ENCODE measurements at regions not wholly inside any gene's neighbourhood (a gene's known extent, or its start where the extent isn't known, plus 50 kb on each side); places are given as distances from the start of the nearest gene placed in this dataset.
"Not testable (repeated sequence)": the region's sequence is repeated elsewhere in the genome, so short reads cannot be mapped to it uniquely, and the experiment has no call there.

GRCh38 chr18:43982582-43982981, 698.1 kb upstream of the SETBP1 start:
- no peak for DNase-seq (ENCODE audit: low spot score)

- not testable (repeated sequence) for DNase-seq (ENCODE audit: low spot score)
Observed at GRCh38 chr18:43987061-43987460, 693.6 kb upstream of the SETBP1 start.

GRCh38 chr18:43992741-43993140, 687.9 kb upstream of the SETBP1 start:
- DNase-seq (ENCODE audit: low spot score) = no peak

- no peak for DNase-seq (ENCODE audit: low spot score)
Observed at GRCh38 chr18:43994381-43994780, 686.3 kb upstream of the SETBP1 start.

- no peak for DNase-seq (ENCODE audit: low spot score)
Observed at GRCh38 chr18:44013871-44014270, 666.8 kb upstream of the SETBP1 start.

- peak; percentile 7 for DNase-seq (ENCODE audit: low spot score)
Observed at GRCh38 chr18:44025421-44025820, 655.3 kb upstream of the SETBP1 start.

GRCh38 chr18:44028109-44028508, 652.6 kb upstream of the SETBP1 start:
- DNase-seq (ENCODE audit: low spot score) = no peak

GRCh38 chr18:44031063-44031462, 649.6 kb upstream of the SETBP1 start:
- no peak for DNase-seq (ENCODE audit: low spot score)

- no peak for DNase-seq (ENCODE audit: low spot score)
Observed at GRCh38 chr18:44033144-44033701, 647.5 kb upstream of the SETBP1 start.

- no peak for DNase-seq (ENCODE audit: low spot score)
Observed at GRCh38 chr18:44035554-44035953, 645.1 kb upstream of the SETBP1 start.

- no peak for DNase-seq (ENCODE audit: low spot score)
Observed at GRCh38 chr18:44036501-44036900, 644.2 kb upstream of the SETBP1 start.

GRCh38 chr18:44039216-44039615, 641.5 kb upstream of the SETBP1 start:
- no peak for DNase-seq (ENCODE audit: low spot score)

- DNase-seq (ENCODE audit: low spot score) = no peak
Observed at GRCh38 chr18:44039826-44040225, 640.9 kb upstream of the SETBP1 start.

GRCh38 chr18:44041553-44041952, 639.1 kb upstream of the SETBP1 start:
- DNase-seq (ENCODE audit: low spot score) = no peak

- DNase-seq (ENCODE audit: low spot score) = no peak
Observed at GRCh38 chr18:44041961-44042360, 638.7 kb upstream of the SETBP1 start.

GRCh38 chr18:44046376-44046975, 634.2 kb upstream of the SETBP1 start:
- DNase-seq (ENCODE audit: low spot score) = no peak

GRCh38 chr18:44047585-44047984, 633.1 kb upstream of the SETBP1 start:
- no peak for DNase-seq (ENCODE audit: low spot score)

GRCh38 chr18:44048435-44048834, 632.3 kb upstream of the SETBP1 start:
- DNase-seq (ENCODE audit: low spot score) = no peak

GRCh38 chr18:44048846-44049245, 631.8 kb upstream of the SETBP1 start:
- no peak for DNase-seq (ENCODE audit: low spot score)

- DNase-seq (ENCODE audit: low spot score) = no peak
Observed at GRCh38 chr18:44051026-44051425, 629.7 kb upstream of the SETBP1 start.

- no peak for DNase-seq (ENCODE audit: low spot score)
Observed at GRCh38 chr18:44054514-44054913, 626.2 kb upstream of the SETBP1 start.

GRCh38 chr18:44060197-44060596, 620.5 kb upstream of the SETBP1 start:
- no peak for DNase-seq (ENCODE audit: low spot score)

GRCh38 chr18:44061438-44061837, 619.2 kb upstream of the SETBP1 start:
- DNase-seq (ENCODE audit: low spot score) = no peak

GRCh38 chr18:44062345-44062744, 618.3 kb upstream of the SETBP1 start:
- DNase-seq (ENCODE audit: low spot score) = no peak

All from pons (tissue), 1 donor.